ENCODE measurements at regions not wholly inside any gene's neighbourhood (a gene's known extent, or its start where the extent isn't known, plus 50 kb on each side); places are given as distances from the start of the nearest gene placed in this dataset.

- no peak overlapping the region for H2BK120ac ChIP-seq (ENCODE audit: low read depth, low read length)
- no peak overlapping the region for H3K23ac ChIP-seq (ENCODE audit: low read depth, low read length)
- no peak overlapping the region for H2BK5ac ChIP-seq (ENCODE audit: low read depth, low read length, poor library complexity, severe bottlenecking)
- dilution Hi-C loops (cut with HindIII; ENCODE audit: low sequenced_read_pairs, unreplicated experiment) (no loop called here), in situ Hi-C loops (cut with MboI; ENCODE audit: low sequenced_read_pairs) (no loop called here), intact Hi-C loops (cut with micrococcal nuclease) (loop anchor here (2.0 kb wide), 1 partner anchor 22 kb away; no protein-coding TSS in a partner anchor)
- H3K4me2 ChIP-seq (ENCODE audit: low read depth, low read length) = no peak overlapping the region; the same call in 1 of the 2 replicates
- POLR2A ChIA-PET (ENCODE audit: unreplicated experiment) = no interaction called here
- peak overlapping the region; percentile 63; the same call in 1 of the 2 replicates for H3K18ac ChIP-seq (ENCODE audit: low read depth, low read length)
- no peak overlapping the region for H2AK9ac ChIP-seq (replicated peaks; ENCODE audit: low read depth, low read length, poor library complexity)
- H2BK20ac ChIP-seq (ENCODE audit: low read depth, low read length) = no peak overlapping the region
- H3K9me1 ChIP-seq (ENCODE audit: insufficient read depth, low read length) = peaks cover 5% of the 10 kb centered on the region; the same call in 1 of the 2 replicates
- H4K8ac ChIP-seq (ENCODE audit: low read depth in 2 of 2, low read length in 2 of 2) = peak overlapping the region in 1 of 2 experiments; percentile 58; a peak in 1 of 4 replicates
- H3K79me1 ChIP-seq (ENCODE audit: low read depth in 1 of 2, low read length in 2 of 2) = no peaks in the 10 kb centered on the region
- H3K9me3 ChIP-seq (ENCODE audit: control insufficient read depth, insufficient read depth, low read length) = peaks cover 15% of the 10 kb centered on the region
- H4K91ac ChIP-seq (ENCODE audit: insufficient read depth, low read depth, low read length) = no peak overlapping the region
- peaks cover 15% of the 10 kb centered on the region for H3K4me1 ChIP-seq (ENCODE audit: control insufficient read depth, insufficient read depth, low read length)
- CTCF ChIA-PET = no interaction called here
- no peak overlapping the region for H3K4me3 ChIP-seq (ENCODE audit: insufficient read depth, low read depth, low read length)
- no peak for ATAC-seq (ENCODE audit: low read depth)
- no peak overlapping the region for H3K27ac ChIP-seq (ENCODE audit: insufficient read depth, low read length)
- 0 out of 2 replicates have a peak overlapping the region, but pooled peaks have one; percentile 60 for H4K5ac ChIP-seq (ENCODE audit: low read depth, low read length)
- H4K20me1 ChIP-seq (ENCODE audit: insufficient read depth, low read length) = no peaks in the 10 kb centered on the region
- H3K56ac ChIP-seq (ENCODE audit: extremely low read depth, insufficient read depth, low read length) = no peak overlapping the region
- TF ChIP-seq RFX5 (IDR thresholded peaks at IDR 0.05; ENCODE audit: low read depth, low read length) (no peak), NFE2L2 (IDR thresholded peaks at IDR 0.05; ENCODE audit: low read depth, low read length) (no peak), BHLHE40 (IDR thresholded peaks at IDR 0.05; ENCODE audit: low read depth, low read length) (no peak), SMC3 (IDR thresholded peaks at IDR 0.05; ENCODE audit: low read depth, low read length) (no peak), MAZ (IDR thresholded peaks at IDR 0.05; ENCODE audit: borderline replicate concordance, low read depth, low read length) (no peak), POLR2A (IDR thresholded peaks at IDR 0.05; ENCODE audit: low read depth, low read length) (no peak), MAFK (IDR thresholded peaks at IDR 0.05; ENCODE audit: low read depth, low read length) (no peak), ELK1 (IDR thresholded peaks at IDR 0.05; ENCODE audit: borderline replicate concordance, low read depth, low read length) (no peak), FOS (IDR thresholded peaks at IDR 0.05; ENCODE audit: low read depth, low read length) (no peak), CTCF (conservative IDR thresholded peaks at IDR 0.05; ENCODE audit: low read depth, low read length) (no peak)
- no CpG with 5 or more reads among the region's 1 CpG for WGBS, 2 experiments (ENCODE audit: extremely low coverage in 2 of 2, insufficient read length in 1 of 2)
- no peak overlapping the region for H2AFZ ChIP-seq (replicated peaks; ENCODE audit: low read length, poor library complexity)
- 0 out of 2 replicates have a peak overlapping the region, but pooled peaks have one; percentile 4 for H3K4ac ChIP-seq (ENCODE audit: low read depth, low read length)
- DNase-seq = no peak
- H2BK15ac ChIP-seq (ENCODE audit: low read depth, low read length) = no peak overlapping the region
- no peak overlapping the region for H3K9ac ChIP-seq (ENCODE audit: low read depth, low read length)
- H3K14ac ChIP-seq (replicated peaks; ENCODE audit: low read depth, low read length) = no peak overlapping the region
- H2AK5ac ChIP-seq (ENCODE audit: low read depth, low read length) = no peak overlapping the region
- H3K36me3 ChIP-seq (ENCODE audit: control insufficient read depth, insufficient read depth, low read length) = no peaks in the 10 kb centered on the region
- BruUV-seq (replicated peaks) = no TSS peak
- peaks cover 17% of the 10 kb centered on the region for H3K27me3 ChIP-seq (ENCODE audit: control insufficient read depth, insufficient read depth, low read length)
These were observed 103.7 kb downstream of the RPLP1 start for GRCh38 chr15:69556344-69556743.
